Liver (tissue), 8 donors: ENCODE measurements at regions not wholly inside any gene's neighbourhood (a gene's known extent, or its start where the extent isn't known, plus 50 kb on each side); places are given as distances from the start of the nearest gene placed in this dataset.

Source experiments
- DNase-seq: peaks from one replicate; pipeline ENCODE4 v3.0.0-alpha.2; 2017; ENCODE audit warnings: low spot score
- H3K27ac ChIP-seq, 2 donors: one replicate each; pipeline ENCODE4 v1.7.0; 2013; ENCODE audit warnings: inconsistent platforms in 2 of 2, low read length in 2 of 2, control low read depth in 1 of 2, low read depth in 1 of 2, mild to moderate bottlenecking in 1 of 2
- H3K27me3 ChIP-seq, 4 donors: one replicate each; pipeline versions ENCODE4 v1.6.1 to v1.7.0; 2013; ENCODE audit warnings: low read length in 3 of 4, inconsistent platforms in 1 of 4, mild to moderate bottlenecking in 1 of 4, moderate library complexity in 1 of 4; ENCODE audit not compliant: control insufficient read depth in 4 of 4, insufficient read depth in 4 of 4
- H3K36me3 ChIP-seq, 4 donors: one replicate each; pipeline versions ENCODE4 v1.6.1 to v1.7.0; 2013; ENCODE audit warnings: low read length in 3 of 4, mild to moderate bottlenecking in 3 of 4, low read depth in 1 of 4, moderate library complexity in 1 of 4; ENCODE audit not compliant: control insufficient read depth in 4 of 4, insufficient read depth in 3 of 4
- H3K4me1 ChIP-seq, 4 donors: one replicate each; pipeline versions ENCODE4 v1.6.1 to v1.7.0; 2013; ENCODE audit warnings: low read length in 3 of 4, mild to moderate bottlenecking in 3 of 4, moderate library complexity in 1 of 4; ENCODE audit not compliant: control insufficient read depth in 4 of 4, insufficient read depth in 4 of 4
- H3K4me3 ChIP-seq, 3 donors: one replicate each; pipeline versions ENCODE4 v1.6.1 to v1.7.0; 2013; ENCODE audit warnings: low read length in 3 of 3, control low read depth in 1 of 3, low read depth in 1 of 3, mild to moderate bottlenecking in 1 of 3
- H3K9ac ChIP-seq, 2 donors: one replicate each; pipeline ENCODE4 v1.7.0; 2013; ENCODE audit warnings: low read length in 2 of 2, mild to moderate bottlenecking in 2 of 2, moderate library complexity in 2 of 2, control low read depth in 1 of 2, low read depth in 1 of 2
- H3K9me3 ChIP-seq, 4 donors: one replicate each; pipeline versions ENCODE4 v1.6.1 to v1.7.0; 2013; ENCODE audit warnings: low read length in 3 of 4; ENCODE audit not compliant: control insufficient read depth in 4 of 4
- EGR1 ChIP-seq, 2 donors: IDR thresholded peaks; 2 replicates each; pipeline ENCODE4 v1.6.1; 2016 to 2018; ENCODE audit warnings: antibody characterized with exemption in 2 of 2, low read depth in 2 of 2
- FOXA1 ChIP-seq: IDR thresholded peaks from 2 replicates; pipeline ENCODE4 v1.6.1; 2016; ENCODE audit warnings: antibody characterized with exemption
- FOXA2 ChIP-seq: IDR thresholded peaks from 2 replicates; pipeline ENCODE4 v1.6.1; 2016; ENCODE audit warnings: antibody characterized with exemption
- GABPA ChIP-seq, 2 donors: IDR thresholded peaks in 1 of 2; conservative IDR thresholded peaks in 1 of 2; 2 replicates each; pipeline ENCODE4 v1.6.1; 2016; ENCODE audit warnings: antibody characterized with exemption in 2 of 2, mild to moderate bottlenecking in 1 of 2, moderate library complexity in 1 of 2
- HNF4A ChIP-seq, 2 donors: conservative IDR thresholded peaks; 2 replicates each; pipeline ENCODE4 v1.6.1; 2016; ENCODE audit warnings: antibody characterized with exemption in 2 of 2, mild to moderate bottlenecking in 2 of 2
- HNF4G ChIP-seq: IDR thresholded peaks from 2 replicates; pipeline ENCODE4 v1.6.1; 2016; ENCODE audit warnings: antibody characterized with exemption
- JUND ChIP-seq, 2 donors: IDR thresholded peaks; 2 replicates each; pipeline ENCODE4 v1.6.1; 2016; ENCODE audit warnings: antibody characterized with exemption in 2 of 2
- NR2F2 ChIP-seq: IDR thresholded peaks from 2 replicates; pipeline ENCODE4 v1.6.1; 2016; ENCODE audit warnings: antibody characterized with exemption
- RAD21 ChIP-seq, 2 donors: IDR thresholded peaks; 2 replicates each; pipeline ENCODE4 v1.6.1; 2016; ENCODE audit warnings: antibody characterized with exemption in 2 of 2, mild to moderate bottlenecking in 2 of 2
- RXRA ChIP-seq, 2 donors: IDR thresholded peaks; 2 replicates each; pipeline ENCODE4 v1.6.1; 2017 to 2018; ENCODE audit warnings: antibody characterized with exemption in 2 of 2, mild to moderate bottlenecking in 1 of 2
- SP1 ChIP-seq: IDR thresholded peaks from 2 replicates; pipeline ENCODE4 v1.6.1; 2018; ENCODE audit warnings: antibody characterized with exemption, mild to moderate bottlenecking
- TAF1 ChIP-seq: conservative IDR thresholded peaks from 2 replicates; pipeline ENCODE4 v1.6.1; 2016; ENCODE audit warnings: antibody characterized with exemption, mild to moderate bottlenecking
- YY1 ChIP-seq: IDR thresholded peaks from 2 replicates; pipeline ENCODE4 v1.6.1; 2016; ENCODE audit warnings: antibody characterized with exemption, mild to moderate bottlenecking
- WGBS: extraction: QIAGEN DNeasy Blood & Tissue Kit; methylation state at CpG from one replicate; pipeline ENCODE4 v1.1.7; 2013; 5-methylcytosine and 5-hydroxymethylcytosine counted together
- TF ChIP-seq, protein P1 (sequence below): IDR thresholded peaks from 2 replicates; pipeline ENCODE4 v1.6.1; 2016; ENCODE audit warnings: antibody characterized with exemption
- TF ChIP-seq, protein P2 (sequence below): IDR thresholded peaks from 2 replicates; pipeline ENCODE4 v1.6.1; 2016; ENCODE audit warnings: antibody characterized with exemption, mild to moderate bottlenecking
- TF ChIP-seq, protein P3 (sequence below): fragments of 150-350 bp; IDR thresholded peaks from 2 replicates; pipeline ENCODE4 v1.5.1; 2017; ENCODE audit warnings: improper control_type of control experiment, low read depth, low read length; ENCODE audit not compliant: missing input control
- TF ChIP-seq, protein P4 (sequence below): IDR thresholded peaks from 2 replicates; pipeline ENCODE4 v1.6.1; 2016; ENCODE audit warnings: antibody characterized with exemption
- TF ChIP-seq, protein P5 (sequence below): IDR thresholded peaks from 2 replicates; pipeline ENCODE4 v1.6.1; 2016; ENCODE audit warnings: antibody characterized with exemption
- donor health status: healthy.
- donor health status: healthy.
- donor health status: healthy.
- donor health status: healthy.
- donor health status: healthy.

DNA sequence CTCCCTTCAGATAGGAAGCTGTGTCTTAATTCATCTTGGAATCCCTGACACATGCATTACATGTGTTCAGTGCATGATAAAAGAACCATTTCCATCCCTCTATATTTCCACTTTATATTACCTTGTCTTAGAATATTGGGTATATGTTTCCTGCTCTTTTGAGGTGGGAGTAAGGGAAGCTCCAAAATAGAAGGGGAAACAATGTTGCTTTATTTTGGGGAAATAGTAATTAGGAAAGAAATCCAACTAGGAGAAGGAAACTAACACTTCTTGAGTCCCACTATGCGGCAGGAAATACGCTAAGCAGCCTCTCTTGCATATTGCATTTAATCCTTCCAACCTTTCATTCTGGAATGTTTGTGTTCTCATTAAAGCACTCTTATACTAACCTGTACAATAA, 89.4 kb upstream of the VAV3 start:
- Histone ChIP-seq H3K4me3 (no peak overlapping the region), H3K27me3 (no peaks in the 10 kb centered on the region), H3K27ac (no peak overlapping the region), H3K4me1 (peaks cover 0 to 6% (median 2%) of the 10 kb centered on the region in 4 donors), H3K9ac (no peak overlapping the region), H3K36me3 (no peaks in the 10 kb centered on the region), H3K9me3 (no peaks in the 10 kb centered on the region)
- TF ChIP-seq, protein P1, sequence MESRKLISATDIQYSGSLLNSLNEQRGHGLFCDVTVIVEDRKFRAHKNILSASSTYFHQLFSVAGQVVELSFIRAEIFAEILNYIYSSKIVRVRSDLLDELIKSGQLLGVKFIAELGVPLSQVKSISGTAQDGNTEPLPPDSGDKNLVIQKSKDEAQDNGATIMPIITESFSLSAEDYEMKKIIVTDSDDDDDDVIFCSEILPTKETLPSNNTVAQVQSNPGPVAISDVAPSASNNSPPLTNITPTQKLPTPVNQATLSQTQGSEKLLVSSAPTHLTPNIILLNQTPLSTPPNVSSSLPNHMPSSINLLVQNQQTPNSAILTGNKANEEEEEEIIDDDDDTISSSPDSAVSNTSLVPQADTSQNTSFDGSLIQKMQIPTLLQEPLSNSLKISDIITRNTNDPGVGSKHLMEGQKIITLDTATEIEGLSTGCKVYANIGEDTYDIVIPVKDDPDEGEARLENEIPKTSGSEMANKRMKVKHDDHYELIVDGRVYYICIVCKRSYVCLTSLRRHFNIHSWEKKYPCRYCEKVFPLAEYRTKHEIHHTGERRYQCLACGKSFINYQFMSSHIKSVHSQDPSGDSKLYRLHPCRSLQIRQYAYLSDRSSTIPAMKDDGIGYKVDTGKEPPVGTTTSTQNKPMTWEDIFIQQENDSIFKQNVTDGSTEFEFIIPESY: no peak
- TF ChIP-seq, protein P2, sequence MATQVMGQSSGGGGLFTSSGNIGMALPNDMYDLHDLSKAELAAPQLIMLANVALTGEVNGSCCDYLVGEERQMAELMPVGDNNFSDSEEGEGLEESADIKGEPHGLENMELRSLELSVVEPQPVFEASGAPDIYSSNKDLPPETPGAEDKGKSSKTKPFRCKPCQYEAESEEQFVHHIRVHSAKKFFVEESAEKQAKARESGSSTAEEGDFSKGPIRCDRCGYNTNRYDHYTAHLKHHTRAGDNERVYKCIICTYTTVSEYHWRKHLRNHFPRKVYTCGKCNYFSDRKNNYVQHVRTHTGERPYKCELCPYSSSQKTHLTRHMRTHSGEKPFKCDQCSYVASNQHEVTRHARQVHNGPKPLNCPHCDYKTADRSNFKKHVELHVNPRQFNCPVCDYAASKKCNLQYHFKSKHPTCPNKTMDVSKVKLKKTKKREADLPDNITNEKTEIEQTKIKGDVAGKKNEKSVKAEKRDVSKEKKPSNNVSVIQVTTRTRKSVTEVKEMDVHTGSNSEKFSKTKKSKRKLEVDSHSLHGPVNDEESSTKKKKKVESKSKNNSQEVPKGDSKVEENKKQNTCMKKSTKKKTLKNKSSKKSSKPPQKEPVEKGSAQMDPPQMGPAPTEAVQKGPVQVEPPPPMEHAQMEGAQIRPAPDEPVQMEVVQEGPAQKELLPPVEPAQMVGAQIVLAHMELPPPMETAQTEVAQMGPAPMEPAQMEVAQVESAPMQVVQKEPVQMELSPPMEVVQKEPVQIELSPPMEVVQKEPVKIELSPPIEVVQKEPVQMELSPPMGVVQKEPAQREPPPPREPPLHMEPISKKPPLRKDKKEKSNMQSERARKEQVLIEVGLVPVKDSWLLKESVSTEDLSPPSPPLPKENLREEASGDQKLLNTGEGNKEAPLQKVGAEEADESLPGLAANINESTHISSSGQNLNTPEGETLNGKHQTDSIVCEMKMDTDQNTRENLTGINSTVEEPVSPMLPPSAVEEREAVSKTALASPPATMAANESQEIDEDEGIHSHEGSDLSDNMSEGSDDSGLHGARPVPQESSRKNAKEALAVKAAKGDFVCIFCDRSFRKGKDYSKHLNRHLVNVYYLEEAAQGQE: no peak
- TF ChIP-seq GABPA (IDR thresholded peaks at IDR 0.05 in 1 of 2, conservative IDR thresholded peaks at IDR 0.05 in 1 of 2) (no peak), FOXA1 (no peak), YY1 (no peak), RAD21 (IDR thresholded peaks at IDR 0.05) (no peak), RXRA (IDR thresholded peaks at IDR 0.05) (no peak), NR2F2 (no peak), HNF4A (conservative IDR thresholded peaks at IDR 0.05) (no peak), EGR1 (IDR thresholded peaks at IDR 0.05; ENCODE audit: low read depth in 2 of 2) (no peak), JUND (IDR thresholded peaks at IDR 0.05) (no peak), SP1 (no peak), HNF4G (no peak), FOXA2 (no peak), TAF1 (no peak)
- TF ChIP-seq, protein P3, sequence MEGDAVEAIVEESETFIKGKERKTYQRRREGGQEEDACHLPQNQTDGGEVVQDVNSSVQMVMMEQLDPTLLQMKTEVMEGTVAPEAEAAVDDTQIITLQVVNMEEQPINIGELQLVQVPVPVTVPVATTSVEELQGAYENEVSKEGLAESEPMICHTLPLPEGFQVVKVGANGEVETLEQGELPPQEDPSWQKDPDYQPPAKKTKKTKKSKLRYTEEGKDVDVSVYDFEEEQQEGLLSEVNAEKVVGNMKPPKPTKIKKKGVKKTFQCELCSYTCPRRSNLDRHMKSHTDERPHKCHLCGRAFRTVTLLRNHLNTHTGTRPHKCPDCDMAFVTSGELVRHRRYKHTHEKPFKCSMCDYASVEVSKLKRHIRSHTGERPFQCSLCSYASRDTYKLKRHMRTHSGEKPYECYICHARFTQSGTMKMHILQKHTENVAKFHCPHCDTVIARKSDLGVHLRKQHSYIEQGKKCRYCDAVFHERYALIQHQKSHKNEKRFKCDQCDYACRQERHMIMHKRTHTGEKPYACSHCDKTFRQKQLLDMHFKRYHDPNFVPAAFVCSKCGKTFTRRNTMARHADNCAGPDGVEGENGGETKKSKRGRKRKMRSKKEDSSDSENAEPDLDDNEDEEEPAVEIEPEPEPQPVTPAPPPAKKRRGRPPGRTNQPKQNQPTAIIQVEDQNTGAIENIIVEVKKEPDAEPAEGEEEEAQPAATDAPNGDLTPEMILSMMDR: no peak
- TF ChIP-seq, protein P4, sequence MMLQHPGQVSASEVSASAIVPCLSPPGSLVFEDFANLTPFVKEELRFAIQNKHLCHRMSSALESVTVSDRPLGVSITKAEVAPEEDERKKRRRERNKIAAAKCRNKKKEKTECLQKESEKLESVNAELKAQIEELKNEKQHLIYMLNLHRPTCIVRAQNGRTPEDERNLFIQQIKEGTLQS: no peak
- TF ChIP-seq, protein P5, sequence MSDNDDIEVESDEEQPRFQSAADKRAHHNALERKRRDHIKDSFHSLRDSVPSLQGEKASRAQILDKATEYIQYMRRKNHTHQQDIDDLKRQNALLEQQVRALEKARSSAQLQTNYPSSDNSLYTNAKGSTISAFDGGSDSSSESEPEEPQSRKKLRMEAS: no peak
- DNase-seq: no peak
- WGBS: 90% methylated on average over 2 of the region's 2 CpGs
